WERI-Rb-1 (cell line): ENCODE measurements at regions not wholly inside any gene's neighbourhood (a gene's known extent, or its start where the extent isn't known, plus 50 kb on each side); places are given as distances from the start of the nearest gene placed in this dataset.

Experiments used
- DNase-seq: peaks from one replicate; pipeline ENCODE4 v3.0.0-alpha.2; 2020
- H3K27ac ChIP-seq: fragments of 250-450 bp; sonication (Bioruptor Pico); 2 replicates; pipeline ENCODE4 v1.5.1; 2020; ENCODE audit warnings: mild to moderate bottlenecking, moderate library complexity
- H3K27me3 ChIP-seq: fragments of 250-450 bp; sonication (Bioruptor Pico); 2 replicates; pipeline ENCODE4 v1.5.1; 2021; ENCODE audit warnings: mild to moderate bottlenecking, low read depth, moderate library complexity; ENCODE audit not compliant: insufficient read depth, severe bottlenecking
- H3K36me3 ChIP-seq: fragments of 250-450 bp; sonication (Bioruptor Pico); 2 replicates; pipeline ENCODE4 v1.5.1; 2020; ENCODE audit warnings: mild to moderate bottlenecking, moderate library complexity
- H3K4me3 ChIP-seq: 2 replicates; pipeline ENCODE4 v1.5.1; 2011; ENCODE audit warnings: low read depth, mild to moderate bottlenecking, control low read depth, low read length
- H3K9me3 ChIP-seq: fragments of 250-450 bp; sonication (Bioruptor Pico); 2 replicates; pipeline ENCODE4 v1.5.1; 2021; ENCODE audit warnings: mild to moderate bottlenecking, moderate library complexity; ENCODE audit not compliant: severe bottlenecking
- CTCF ChIP-seq: IDR thresholded peaks from 2 replicates; pipeline ENCODE4 v1.5.1; 2011; ENCODE audit warnings: low read depth, mild to moderate bottlenecking, control low read depth, inconsistent platforms, low read length

DNA sequence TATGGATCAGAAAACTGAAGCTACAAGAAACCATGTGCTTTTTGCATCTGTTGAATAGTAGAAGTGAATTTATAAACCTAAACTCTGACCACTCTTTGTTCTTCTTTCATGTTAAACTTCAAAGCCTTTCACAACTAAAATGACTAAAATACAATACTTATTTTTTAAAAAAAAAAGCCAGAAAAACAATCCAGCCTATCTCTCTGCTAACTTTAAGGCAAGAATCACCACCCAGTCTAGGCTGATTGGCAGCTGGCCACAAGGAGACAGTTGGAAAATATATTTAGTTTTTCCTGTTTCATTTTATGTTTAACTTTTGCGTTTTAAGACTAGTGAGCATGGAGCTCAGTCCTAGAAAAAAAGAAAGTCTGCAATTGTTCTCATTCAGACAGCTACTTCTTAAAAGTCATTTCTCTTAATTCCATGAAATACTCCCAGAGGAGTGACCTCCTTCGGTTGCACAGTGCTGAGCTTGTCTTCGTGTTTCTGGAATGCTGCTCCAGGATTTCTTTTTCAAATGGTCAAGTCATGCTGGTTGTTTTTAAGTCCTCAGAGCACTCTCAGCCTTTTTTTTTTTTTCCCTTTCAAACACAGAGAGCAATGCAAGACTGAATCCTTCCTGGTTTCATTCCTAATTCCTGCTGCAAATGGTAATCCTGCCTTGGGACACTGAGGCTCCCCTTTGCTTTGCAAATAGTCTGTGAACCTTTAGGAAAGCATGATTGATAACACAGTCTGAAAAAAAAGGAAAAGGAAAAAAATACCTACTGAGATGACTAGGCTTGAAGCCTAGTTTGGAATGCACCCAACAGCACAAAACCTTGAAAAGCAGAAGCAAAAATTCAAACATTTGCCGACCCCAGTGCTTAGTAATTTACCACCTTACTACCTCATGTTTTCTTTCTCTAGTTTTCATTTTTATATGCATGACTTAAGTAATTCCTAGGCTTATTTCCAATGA lies 233.3 kb upstream of the DAAM1 start:
- Histone ChIP-seq H3K4me3 (no peak overlapping the region), H3K27me3 (no peaks in the 10 kb centered on the region), H3K36me3 (no peaks in the 10 kb centered on the region), H3K9me3 (no peaks in the 10 kb centered on the region), H3K27ac (no peak overlapping the region)
- no peak for DNase-seq
- TF ChIP-seq CTCF = no peak

GRCh38 chr14:58961045-58961731 lies 227.3 kb upstream of the DAAM1 start:
- no peaks in the 10 kb centered on the region for H3K36me3 ChIP-seq
- H3K27me3 ChIP-seq = no peaks in the 10 kb centered on the region
- DNase-seq = no peak
- TF ChIP-seq CTCF = no peak
- no peak overlapping the region for H3K4me3 ChIP-seq
- no peak overlapping the region for H3K27ac ChIP-seq
- H3K9me3 ChIP-seq = no peaks in the 10 kb centered on the region

DNA sequence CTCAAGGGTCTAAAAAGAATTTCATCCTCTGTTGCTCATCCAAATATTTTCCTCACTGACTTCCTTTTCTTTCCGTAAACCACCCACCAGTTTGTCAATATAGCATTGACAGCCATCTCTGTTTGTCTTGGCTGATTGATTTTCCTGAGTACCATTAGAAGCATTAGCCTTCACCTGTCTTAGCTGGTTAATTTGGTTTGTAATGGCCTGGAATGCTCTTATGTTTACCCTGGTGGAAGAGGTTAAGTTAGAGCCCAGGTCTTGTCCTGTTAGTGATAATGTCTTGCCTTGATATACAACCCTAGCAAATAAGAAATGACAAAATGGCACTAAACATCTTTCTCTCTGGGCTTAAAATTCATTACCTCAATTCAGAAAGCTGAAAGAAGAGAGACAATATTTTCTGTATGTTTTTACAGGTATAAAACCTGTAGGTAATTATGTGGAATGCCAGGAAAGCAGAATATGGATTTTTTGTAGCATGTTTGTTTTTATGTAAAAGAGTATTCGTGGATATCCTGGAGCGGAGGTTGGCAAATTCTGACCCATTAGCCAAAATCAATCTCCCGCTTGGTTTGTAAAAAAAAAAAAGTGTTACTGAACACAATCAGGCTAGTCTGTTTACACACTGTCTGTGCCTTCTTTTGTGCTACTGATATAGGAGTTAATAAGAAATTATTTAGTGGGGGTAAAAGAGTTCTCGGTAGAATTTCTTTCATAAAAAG lies 224.4 kb upstream of the DAAM1 start:
- no peaks in the 10 kb centered on the region for H3K9me3 ChIP-seq
- H3K27ac ChIP-seq = no peak overlapping the region
- no peak for TF ChIP-seq CTCF
- no peak overlapping the region for H3K4me3 ChIP-seq
- no peak for DNase-seq
- H3K27me3 ChIP-seq = no peaks in the 10 kb centered on the region
- no peaks in the 10 kb centered on the region for H3K36me3 ChIP-seq

DNA sequence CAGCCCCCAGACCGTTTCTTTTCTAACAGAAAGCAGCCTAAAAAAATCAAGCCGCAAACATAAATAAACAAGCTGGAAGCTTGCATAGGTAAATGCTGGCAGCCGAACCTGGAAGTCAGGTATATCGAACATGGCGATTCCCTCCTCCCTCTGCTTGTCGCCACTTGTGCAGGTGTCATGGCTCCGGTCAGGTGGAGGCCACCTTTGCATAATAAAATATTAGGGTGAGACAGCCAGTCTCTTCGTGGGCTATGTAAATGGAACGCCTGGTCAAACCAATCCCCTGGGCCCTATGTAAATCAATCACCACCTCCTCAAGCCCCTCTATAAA lies 223.9 kb upstream of the DAAM1 start:
- H3K27me3 ChIP-seq = no peaks in the 10 kb centered on the region
- H3K27ac ChIP-seq = no peak overlapping the region
- H3K4me3 ChIP-seq = no peak overlapping the region
- H3K9me3 ChIP-seq = no peaks in the 10 kb centered on the region
- no peaks in the 10 kb centered on the region for H3K36me3 ChIP-seq
- no peak for TF ChIP-seq CTCF
- DNase-seq = no peak

DNA sequence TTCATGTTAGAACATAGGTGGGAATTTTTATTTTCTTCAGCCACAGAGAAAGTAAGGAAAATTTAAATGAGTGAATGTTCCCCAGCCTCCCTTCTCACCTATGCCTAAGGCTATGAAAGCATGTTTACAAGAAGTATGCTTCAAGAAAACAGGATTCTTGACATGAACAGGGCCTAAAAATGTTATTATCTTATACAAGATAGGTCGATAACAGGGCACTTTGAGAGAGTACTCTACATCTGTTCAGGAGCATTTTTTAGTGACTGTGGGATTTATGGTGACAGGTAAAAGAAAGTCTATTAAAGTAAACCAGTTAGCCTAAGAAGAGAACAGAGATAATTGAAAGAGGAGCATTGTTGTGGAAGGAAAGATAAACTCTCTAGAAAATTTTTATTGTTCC lies 222.9 kb upstream of the DAAM1 start:
- DNase-seq = no peak
- H3K36me3 ChIP-seq = no peaks in the 10 kb centered on the region
- no peak overlapping the region for H3K4me3 ChIP-seq
- no peaks in the 10 kb centered on the region for H3K27me3 ChIP-seq
- TF ChIP-seq CTCF = no peak
- H3K9me3 ChIP-seq = no peaks in the 10 kb centered on the region
- no peak overlapping the region for H3K27ac ChIP-seq
